HG03097 (cell line): ENCODE measurements at regions not wholly inside any gene's neighbourhood (a gene's known extent, or its start where the extent isn't known, plus 50 kb on each side); places are given as distances from the start of the nearest gene placed in this dataset.
"Not testable (repeated sequence)": the region's sequence is repeated elsewhere in the genome, so short reads cannot be mapped to it uniquely, and the experiment has no call there.

Source experiments
- ATAC-seq: cut with Tn5 transposase; IDR thresholded peaks from one replicate; pipeline ENCODE4 v1.9.1; 2021; ENCODE audit not compliant: unreplicated experiment, low FRiP score

DNA sequence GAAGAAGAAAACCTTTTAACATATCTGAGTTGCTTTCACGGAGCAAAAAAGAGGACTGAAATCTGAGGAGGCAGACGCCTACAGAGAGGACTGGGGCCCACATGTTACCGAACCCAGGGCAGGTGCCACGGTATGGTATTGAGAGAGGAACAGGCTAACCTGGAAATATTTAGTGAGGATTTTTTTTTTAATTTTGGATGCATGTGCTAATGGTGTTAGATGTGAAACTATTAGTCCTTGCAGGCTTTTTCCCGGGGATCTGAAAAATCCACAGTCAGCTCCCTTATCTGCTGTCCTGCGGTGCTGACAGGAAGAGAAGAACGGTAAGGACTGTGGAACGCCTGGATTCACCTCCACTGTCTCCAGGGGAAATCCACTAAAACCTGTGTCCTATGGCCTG is 819.7 kb downstream of the TMEM121 start:
- ATAC-seq, result no peak

GRCh38 chr14:106346534-106347290 is 820.3 kb downstream of the TMEM121 start:
- no peak for ATAC-seq

DNA sequence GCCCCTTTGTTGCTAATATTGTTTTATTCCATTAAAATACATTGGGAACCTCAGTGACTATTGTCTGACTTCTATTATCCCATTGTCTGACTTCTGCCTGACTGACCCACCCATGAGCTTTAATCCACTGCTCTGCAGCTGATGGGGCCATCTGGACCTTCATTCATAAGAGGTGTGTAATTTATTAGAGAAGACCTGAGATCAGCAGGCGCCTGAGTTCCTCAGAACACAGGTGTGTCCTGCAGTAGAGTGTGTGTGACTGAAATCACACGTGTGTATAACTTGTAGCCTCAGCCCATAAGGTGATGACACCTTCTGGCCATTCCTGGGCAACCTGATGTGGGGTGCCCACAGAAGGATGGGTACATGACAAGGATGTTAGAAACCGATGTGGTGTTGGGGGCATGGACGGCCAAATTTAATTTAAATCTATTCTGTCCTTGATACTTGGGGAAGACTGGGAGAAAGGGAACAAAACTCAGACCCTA is 821.0 kb downstream of the TMEM121 start:
- ATAC-seq, result no peak

GRCh38 chr14:106347890-106348755 is 821.7 kb downstream of the TMEM121 start:
- no peak for ATAC-seq

DNA sequence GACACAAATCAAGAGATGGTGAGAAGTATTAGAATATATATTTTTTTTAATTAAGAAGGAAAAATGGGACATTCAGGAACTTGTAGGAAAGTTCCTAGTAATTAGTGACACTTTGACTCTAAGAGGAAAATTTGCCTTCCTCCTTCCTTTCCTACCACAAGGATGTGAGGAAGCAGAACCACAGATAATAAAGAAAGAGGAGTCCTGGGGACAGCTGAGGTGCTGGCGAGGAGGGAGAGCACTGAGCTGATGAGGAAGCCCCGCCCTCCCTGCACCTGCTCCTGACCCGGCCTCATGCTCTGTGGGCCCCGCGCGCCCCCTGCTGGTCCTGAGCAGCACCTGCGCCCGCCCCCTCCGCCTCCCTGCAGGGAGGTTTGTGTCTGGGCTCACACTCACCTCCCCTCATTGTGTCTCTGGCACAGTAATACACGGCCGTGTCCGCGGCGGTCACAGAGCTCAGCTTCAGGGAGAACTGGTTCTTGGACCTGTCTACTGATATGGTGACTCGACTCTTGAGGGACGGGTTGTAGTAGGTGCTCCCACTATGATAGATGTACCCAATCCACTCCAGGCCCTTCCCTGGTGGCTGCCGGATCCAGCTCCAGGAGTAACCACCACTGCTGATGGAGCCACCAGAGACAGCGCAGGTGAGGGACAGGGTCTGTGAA is 822.6 kb downstream of the TMEM121 start:
- ATAC-seq, result not testable (repeated sequence)

- not testable (repeated sequence) for ATAC-seq
These were observed 823.5 kb downstream of the TMEM121 start for GRCh38 chr14:106349678-106350457.

GRCh38 chr14:106355007-106355791 is 828.8 kb downstream of the TMEM121 start:
- not testable (repeated sequence) for ATAC-seq

DNA sequence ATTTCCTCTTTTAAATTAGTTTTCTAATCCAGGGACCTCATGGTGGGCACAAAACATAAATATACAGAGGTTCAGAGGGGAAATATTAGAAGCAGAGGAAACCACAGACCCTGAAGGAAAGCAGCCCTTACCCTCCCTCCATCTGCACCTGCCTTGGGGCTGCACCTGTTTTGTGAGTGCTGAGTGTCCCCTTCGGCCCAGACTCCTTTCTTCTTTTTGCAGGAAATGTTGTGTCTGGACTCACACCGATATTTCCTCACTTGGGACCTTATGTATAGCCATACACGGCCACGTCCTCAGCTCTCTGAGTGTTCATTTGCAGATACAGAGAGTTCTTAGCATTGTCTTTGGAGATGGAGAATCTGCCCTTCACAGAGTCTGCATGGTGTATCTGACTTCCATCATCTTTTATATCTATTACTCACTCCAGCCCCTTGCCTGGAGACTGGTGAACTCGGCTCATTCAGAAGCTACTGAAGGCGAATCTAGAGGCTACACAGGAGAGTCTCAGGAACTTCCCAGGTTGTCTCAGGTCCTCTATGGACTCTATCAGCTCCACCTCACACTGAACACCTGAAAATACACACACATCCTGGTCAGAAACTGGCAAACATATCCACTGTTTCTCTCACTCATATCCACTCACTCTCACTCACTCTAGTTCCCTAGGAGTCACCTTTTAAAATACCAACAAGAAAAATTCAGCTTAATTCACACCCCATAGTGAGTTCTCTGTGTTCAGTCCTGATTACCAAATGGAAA is 829.7 kb downstream of the TMEM121 start:
- ATAC-seq, result not testable (repeated sequence)

- not testable (repeated sequence) for ATAC-seq
These were observed 830.2 kb downstream of the TMEM121 start for GRCh38 chr14:106356643-106356930.

DNA sequence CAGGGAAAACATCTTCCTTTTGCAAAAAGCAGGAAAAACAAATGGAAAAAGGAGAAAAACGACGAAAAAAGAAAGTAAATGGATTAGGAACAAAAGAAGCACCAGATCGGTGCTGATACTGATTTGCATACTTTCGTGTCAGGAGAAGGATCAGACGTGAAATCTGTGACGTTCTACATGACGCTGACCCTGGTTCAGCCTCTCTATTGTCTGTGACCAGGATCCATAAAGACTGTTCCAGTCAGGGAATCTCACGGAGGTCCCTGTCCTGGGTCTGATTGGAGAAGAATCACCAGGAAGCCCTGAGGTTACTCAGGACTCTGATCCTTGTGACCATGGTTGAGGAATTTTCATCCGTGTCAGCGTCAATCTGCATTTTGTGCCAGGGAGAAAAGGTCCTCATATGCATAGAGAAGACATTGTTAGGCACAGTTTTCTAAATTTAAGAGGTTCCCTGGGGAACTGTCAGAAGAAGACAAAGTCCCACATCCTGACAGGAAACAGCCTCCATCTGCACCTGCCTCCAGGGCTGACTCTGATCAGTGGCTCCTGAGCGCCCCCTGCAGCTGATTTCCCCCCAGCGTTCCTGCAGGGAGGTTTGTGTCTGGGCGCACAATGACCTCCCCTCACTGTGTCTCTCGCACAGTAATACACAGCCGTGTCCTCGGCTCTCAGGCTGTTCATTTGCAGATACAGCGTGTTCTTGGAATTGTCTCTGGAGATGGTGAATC is 832.9 kb downstream of the TMEM121 start:
- not testable (repeated sequence) for ATAC-seq

DNA sequence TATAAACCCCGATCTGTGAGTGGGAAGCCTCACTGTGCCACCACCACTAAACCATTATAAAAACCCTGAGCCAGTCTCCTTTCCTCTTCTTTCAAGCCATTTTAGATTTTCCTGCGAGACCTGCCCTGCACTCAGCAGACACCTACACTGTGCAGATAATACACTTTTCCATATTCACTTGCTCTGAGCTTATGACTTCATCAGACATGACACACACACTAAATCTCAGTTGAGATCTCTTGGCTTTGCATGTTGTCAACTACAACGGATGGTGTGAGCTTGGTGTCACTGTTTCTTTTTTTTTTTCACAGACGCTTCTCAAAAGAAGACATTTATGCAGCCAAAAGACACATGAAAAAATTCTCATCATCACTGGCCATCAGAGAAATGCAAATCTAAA is 839.0 kb downstream of the TMEM121 start:
- ATAC-seq, result not testable (repeated sequence)

GRCh38 chr14:106365894-106366293 is 839.5 kb downstream of the TMEM121 start:
- ATAC-seq, result not testable (repeated sequence)

- ATAC-seq, result not testable (repeated sequence)
These were observed 840.6 kb downstream of the TMEM121 start for GRCh38 chr14:106366971-106367370.

DNA sequence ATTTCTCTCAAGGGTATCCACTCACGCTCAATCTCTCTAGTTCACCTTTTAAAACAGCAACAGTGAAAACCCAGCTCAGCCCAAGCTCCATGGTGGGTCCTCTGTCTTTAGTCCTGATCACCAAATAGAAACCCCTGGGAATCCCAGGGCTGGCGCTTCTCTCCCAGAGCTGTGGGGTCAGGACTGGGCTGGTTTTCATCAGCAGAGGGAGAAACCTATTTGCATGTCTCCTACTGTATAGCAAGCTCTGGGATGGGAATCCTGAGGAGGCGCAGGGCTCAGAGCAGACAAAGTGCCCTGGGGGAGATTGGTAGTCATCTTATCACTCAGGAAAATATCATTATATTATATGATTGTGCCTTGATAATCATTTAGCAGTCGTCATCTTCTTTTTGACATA is 843.1 kb downstream of the TMEM121 start:
- not testable (repeated sequence) for ATAC-seq

GRCh38 chr14:106372870-106373652 is 846.7 kb downstream of the TMEM121 start:
- ATAC-seq, result no peak

DNA sequence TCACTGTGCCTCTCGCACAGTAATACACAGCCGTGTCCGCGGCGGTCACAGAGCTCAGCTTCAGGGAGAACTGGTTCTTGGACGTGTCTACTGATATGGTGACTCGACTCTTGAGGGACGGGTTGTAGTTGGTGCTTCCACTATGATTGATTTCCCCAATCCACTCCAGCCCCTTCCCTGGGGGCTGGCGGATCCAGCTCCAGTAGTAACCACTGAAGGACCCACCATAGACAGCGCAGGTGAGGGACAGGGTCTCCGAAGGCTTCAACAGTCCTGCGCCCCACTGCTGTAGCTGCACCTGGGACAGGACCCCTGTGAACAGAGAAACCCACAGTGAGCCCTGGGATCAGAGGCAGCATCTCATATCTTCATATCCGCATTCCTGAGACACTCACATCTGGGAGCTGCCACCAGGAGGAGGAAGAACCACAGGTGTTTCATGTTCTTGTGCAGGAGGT is 847.3 kb downstream of the TMEM121 start:
- ATAC-seq, result not testable (repeated sequence)

GRCh38 chr14:106377432-106377831 is 851.0 kb downstream of the TMEM121 start:
- no peak for ATAC-seq
